Stomach (tissue), 4 donors: ENCODE measurements at regions not wholly inside any gene's neighbourhood (a gene's known extent, or its start where the extent isn't known, plus 50 kb on each side); places are given as distances from the start of the nearest gene placed in this dataset.

Experiments
- EP300 ChIP-seq: sonication (generic); formaldehyde crosslinking; IDR thresholded peaks from one replicate; pipeline ENCODE4 v1.6.1; 2017; ENCODE audit warnings: antibody characterized with exemption
- POLR2A ChIP-seq, 4 donors: fragments of 450-650 bp; IDR thresholded peaks; one replicate each; pipeline ENCODE4 v1.6.1; 2016; ENCODE audit warnings: antibody characterized with exemption in 4 of 4, control low read depth in 2 of 4, mild to moderate bottlenecking in 1 of 4, moderate library complexity in 1 of 4
- TF ChIP-seq, protein P1 (sequence below), 7 experiments: fragments of 450-650 bp in 4 of 7; fragments of 200-600 bp in 3 of 7; sonication (generic) in 3 of 7; IDR thresholded peaks; one replicate each; pipeline ENCODE4 v1.5.1; 2016 to 2019; ENCODE audit warnings: antibody characterized with exemption in 7 of 7, control low read depth in 2 of 7, mild to moderate bottlenecking in 1 of 7

GRCh38 chr2:57703407-57703806, 343.2 kb upstream of the VRK2 start:
- TF ChIP-seq, protein P1, sequence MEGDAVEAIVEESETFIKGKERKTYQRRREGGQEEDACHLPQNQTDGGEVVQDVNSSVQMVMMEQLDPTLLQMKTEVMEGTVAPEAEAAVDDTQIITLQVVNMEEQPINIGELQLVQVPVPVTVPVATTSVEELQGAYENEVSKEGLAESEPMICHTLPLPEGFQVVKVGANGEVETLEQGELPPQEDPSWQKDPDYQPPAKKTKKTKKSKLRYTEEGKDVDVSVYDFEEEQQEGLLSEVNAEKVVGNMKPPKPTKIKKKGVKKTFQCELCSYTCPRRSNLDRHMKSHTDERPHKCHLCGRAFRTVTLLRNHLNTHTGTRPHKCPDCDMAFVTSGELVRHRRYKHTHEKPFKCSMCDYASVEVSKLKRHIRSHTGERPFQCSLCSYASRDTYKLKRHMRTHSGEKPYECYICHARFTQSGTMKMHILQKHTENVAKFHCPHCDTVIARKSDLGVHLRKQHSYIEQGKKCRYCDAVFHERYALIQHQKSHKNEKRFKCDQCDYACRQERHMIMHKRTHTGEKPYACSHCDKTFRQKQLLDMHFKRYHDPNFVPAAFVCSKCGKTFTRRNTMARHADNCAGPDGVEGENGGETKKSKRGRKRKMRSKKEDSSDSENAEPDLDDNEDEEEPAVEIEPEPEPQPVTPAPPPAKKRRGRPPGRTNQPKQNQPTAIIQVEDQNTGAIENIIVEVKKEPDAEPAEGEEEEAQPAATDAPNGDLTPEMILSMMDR (IDR thresholded peaks at IDR 0.05) = no peak
- TF ChIP-seq POLR2A (IDR thresholded peaks at IDR 0.05) (no peak), EP300 (no peak)
